H1 (cell line): ENCODE measurements at regions not wholly inside any gene's neighbourhood (a gene's known extent, or its start where the extent isn't known, plus 50 kb on each side); places are given as distances from the start of the nearest gene placed in this dataset.

ENCODE experiments used
- CTCF ChIA-PET: fragments of 300-600 bp; sonication (Branson Sonifier 250); formaldehyde crosslinking; loops from one replicate; lab custom pipeline; 2021; ENCODE audit not compliant: partially characterized antibody; lab: Charles Lee
- POLR2A ChIA-PET: fragments of 300-600 bp; sonication (Branson Sonifier 250); formaldehyde crosslinking; loops from one replicate; lab custom pipeline; 2021; ENCODE audit warnings: inconsistent platforms; ENCODE audit not compliant: partially characterized antibody; lab: Charles Lee
- DNase-seq, 2 experiments: peaks; one replicate each; pipeline versions ENCODE4 v3.0.0 to v3.0.0-alpha.2; 2010 to 2022; ENCODE audit warnings: low spot score in 2 of 2, low read depth in 1 of 2, mixed read lengths in 1 of 2
- FAIRE-seq: peaks from 2 replicates; lab custom pipeline; 2011; peaks lifted over from hg19 to GRCh38; lab: Jason Lieb, UNC
- H2AFZ ChIP-seq: 2 replicates; pipeline ENCODE4 v1.8.1; 2012; ENCODE audit warnings: low read length, inconsistent platforms
- H2AK5ac ChIP-seq: 2 replicates; pipeline ENCODE4 v1.6.1; 2013; ENCODE audit warnings: low read depth, low read length
- H2BK120ac ChIP-seq: replicated peaks from 2 replicates; pipeline ENCODE3; 2013; ENCODE audit warnings: low read depth, low read length, inconsistent platforms
- H2BK12ac ChIP-seq: 2 replicates; pipeline ENCODE4 v1.6.1; 2013; ENCODE audit warnings: low read depth, low read length
- H2BK15ac ChIP-seq: 2 replicates; pipeline ENCODE4 v1.6.1; 2013; ENCODE audit warnings: low read length
- H2BK20ac ChIP-seq: 2 replicates; pipeline ENCODE4 v1.6.1; 2013; ENCODE audit warnings: low read length
- H2BK5ac ChIP-seq: 2 replicates; pipeline ENCODE4 v1.6.1; 2013; ENCODE audit warnings: low read depth, low read length
- H3K14ac ChIP-seq: 2 replicates; pipeline ENCODE4 v1.6.1; 2013; ENCODE audit warnings: inconsistent platforms; ENCODE audit not compliant: insufficient read length
- H3K18ac ChIP-seq: 2 replicates; pipeline ENCODE4 v1.6.1; 2013; ENCODE audit warnings: low read length; ENCODE audit errors: extremely low read depth
- H3K23ac ChIP-seq: 2 replicates; pipeline ENCODE4 v1.6.1; 2013; ENCODE audit warnings: inconsistent platforms; ENCODE audit not compliant: insufficient read length
- H3K23me2 ChIP-seq: 2 replicates; pipeline ENCODE4 v1.6.1; 2013; ENCODE audit warnings: low read depth, low read length
- H3K27ac ChIP-seq: 2 replicates; pipeline ENCODE4 v1.6.1; 2011; ENCODE audit warnings: low read depth, low read length, inconsistent platforms
- H3K27me3 ChIP-seq, 4 experiments: replicated peaks in 1 of 4; 1 replicate in 1 of 4; 2 replicates in 3 of 4; pipeline versions ENCODE4 v1.6.1 to v1.8.1; 2011 to 2013; ENCODE audit warnings: low read length in 3 of 4, mild to moderate bottlenecking in 3 of 4, inconsistent platforms in 2 of 4, mixed read lengths in 2 of 4, moderate library complexity in 1 of 4; ENCODE audit not compliant: control insufficient read depth in 3 of 4, insufficient read depth in 3 of 4; ENCODE audit errors: extremely low read depth in 1 of 4
- H3K36me3 ChIP-seq, 4 experiments: 2 replicates each; pipeline versions ENCODE4 v1.6.1 to v1.8.1; 2011 to 2013; ENCODE audit warnings: mild to moderate bottlenecking in 4 of 4, low read length in 3 of 4, moderate library complexity in 2 of 4, control low read depth in 1 of 4, inconsistent platforms in 1 of 4; ENCODE audit not compliant: insufficient read depth in 4 of 4, control insufficient read depth in 2 of 4
- H3K4ac ChIP-seq: replicated peaks from 2 replicates; pipeline ENCODE3; 2013; ENCODE audit warnings: low read length, low read depth, mixed read lengths, inconsistent platforms; ENCODE audit not compliant: insufficient read length
- H3K4me1 ChIP-seq, 4 experiments: replicated peaks in 1 of 4; 1 replicate in 1 of 4; 2 replicates in 3 of 4; pipeline versions ENCODE4 v1.6.1 to v1.8.1; 2011 to 2013; ENCODE audit warnings: low read length in 3 of 4, inconsistent platforms in 2 of 4, mixed read lengths in 1 of 4; ENCODE audit not compliant: insufficient read depth in 4 of 4, control insufficient read depth in 3 of 4
- H3K4me2 ChIP-seq, 2 experiments: 2 replicates each; pipeline versions ENCODE4 v1.6.1 to v1.8.1; 2011 to 2013; ENCODE audit warnings: low read depth in 2 of 2, low read length in 2 of 2, control low read depth in 1 of 2, inconsistent platforms in 1 of 2, mild to moderate bottlenecking in 1 of 2; ENCODE audit not compliant: insufficient read depth in 1 of 2
- H3K4me3 ChIP-seq, 4 experiments: fragments of 200-600, 300-600 bp in 1 of 4; sonication (generic), shearing (Covaris generic), sonication (Bioruptor Twin) in 1 of 4; 2 replicates each; pipeline versions ENCODE4 v1.5.1 to v1.8.1; 2011 to 2016; ENCODE audit warnings: low read length in 4 of 4, low read depth in 3 of 4, control low read depth in 2 of 4, inconsistent platforms in 2 of 4, mild to moderate bottlenecking in 2 of 4, mixed read lengths in 1 of 4, moderate library complexity in 1 of 4; ENCODE audit not compliant: insufficient read depth in 2 of 4; ENCODE audit errors: extremely low read depth in 1 of 4
- H3K56ac ChIP-seq: replicated peaks from 2 replicates; pipeline ENCODE3; 2013; ENCODE audit warnings: low read depth, mild to moderate bottlenecking, mixed read lengths, low read length, inconsistent platforms; ENCODE audit not compliant: insufficient read length
- H3K79me1 ChIP-seq: 2 replicates; pipeline ENCODE4 v1.6.1; 2013; ENCODE audit warnings: low read depth, low read length, control low read depth
- H3K79me2 ChIP-seq, 2 experiments: 2 replicates each; pipeline versions ENCODE4 v1.6.1 to v1.8.1; 2012 to 2013; ENCODE audit warnings: low read length in 2 of 2, mild to moderate bottlenecking in 2 of 2, inconsistent platforms in 1 of 2; ENCODE audit not compliant: insufficient read depth in 2 of 2, control insufficient read depth in 1 of 2
- H3K9ac ChIP-seq, 4 experiments: replicated peaks in 1 of 4; 1 replicate in 1 of 4; 2 replicates in 3 of 4; pipeline versions ENCODE4 v1.6.1 to v1.8.1; 2011 to 2013; ENCODE audit warnings: low read depth in 3 of 4, low read length in 3 of 4, control low read depth in 2 of 4, mild to moderate bottlenecking in 2 of 4, moderate library complexity in 2 of 4, inconsistent platforms in 1 of 4; ENCODE audit errors: extremely low read depth in 1 of 4
- H3K9me3 ChIP-seq, 2 experiments: 2 replicates each; pipeline versions ENCODE4 v1.6.1 to v1.8.1; 2012 to 2013; ENCODE audit warnings: mild to moderate bottlenecking in 2 of 2, moderate library complexity in 2 of 2, control low read depth in 1 of 2, inconsistent platforms in 1 of 2, low read depth in 1 of 2, low read length in 1 of 2, mixed read lengths in 1 of 2; ENCODE audit not compliant: insufficient read depth in 2 of 2
- H4K20me1 ChIP-seq, 2 experiments: replicated peaks in 1 of 2; 2 replicates each; pipeline versions ENCODE3 to v1.8.1; 2011 to 2013; ENCODE audit warnings: inconsistent platforms in 2 of 2, low read length in 2 of 2, mild to moderate bottlenecking in 1 of 2; ENCODE audit not compliant: insufficient read depth in 2 of 2, control insufficient read depth in 1 of 2
- H4K5ac ChIP-seq: 2 replicates; pipeline ENCODE4 v1.6.1; 2013; ENCODE audit warnings: low read length, low read depth, mixed read lengths, inconsistent platforms; ENCODE audit not compliant: insufficient read length
- H4K8ac ChIP-seq: 2 replicates; pipeline ENCODE4 v1.8.0; 2013; ENCODE audit warnings: mild to moderate bottlenecking, moderate library complexity, low read length, inconsistent platforms; ENCODE audit not compliant: insufficient read depth; ENCODE audit errors: extremely low read depth
- H4K91ac ChIP-seq: replicated peaks from 2 replicates; pipeline ENCODE3; 2013; ENCODE audit warnings: low read length, mixed read lengths, inconsistent platforms; ENCODE audit not compliant: insufficient read length
- CEBPB ChIP-seq: IDR thresholded peaks from 2 replicates; pipeline ENCODE4 v1.6.1; 2012; ENCODE audit warnings: low read depth, low read length
- RBBP5 ChIP-seq: IDR thresholded peaks from 2 replicates; pipeline ENCODE4 v1.7.1; 2012; ENCODE audit warnings: low read depth, mild to moderate bottlenecking, inconsistent platforms, low read length, moderate library complexity, borderline replicate concordance
- WGBS, 2 experiments: shearing (Covaris generic) in 1 of 2; methylation state at CpG; one replicate each; pipeline versions ENCODE4 v1.1.6 to v1.1.7; 2013 to 2015; ENCODE audit warnings: low lambda C conversion rate in 2 of 2, mixed read lengths in 2 of 2, inconsistent platforms in 1 of 2, low coverage in 1 of 2, missing lambda C conversion rate in 1 of 2; ENCODE audit not compliant: insufficient replicate concordance in 2 of 2, insufficient coverage in 1 of 2, insufficient read length in 1 of 2; ENCODE audit errors: extremely low coverage in 1 of 2, missing lambda C conversion rate in 1 of 2; 5-methylcytosine and 5-hydroxymethylcytosine counted together

GRCh38 chr13:61989978-61990377, 574.3 kb upstream of the PCDH20 start:
- no peak overlapping the region for H2AFZ ChIP-seq
- no peak overlapping the region for H3K9ac ChIP-seq
- no peak overlapping the region for H3K4me2 ChIP-seq
- POLR2A ChIA-PET: no interaction called here
- H2BK20ac ChIP-seq: no peak overlapping the region
- no peaks in the 10 kb centered on the region for H4K20me1 ChIP-seq
- 91% methylated on average over 3 of the region's 3 CpGs; no CpG with 5 or more reads in 1 of the 2 experiments for WGBS, 2 experiments
- no peak overlapping the region for H3K14ac ChIP-seq
- TF ChIP-seq CEBPB (peak; percentile 59; the same call in 1 of the 2 replicates), RBBP5 (no peak)
- H3K23me2 ChIP-seq: no peaks in the 10 kb centered on the region; the same call in 1 of the 2 replicates
- no peaks in the 10 kb centered on the region for H3K79me2 ChIP-seq
- H2BK12ac ChIP-seq: no peak overlapping the region
- H4K5ac ChIP-seq: no peak overlapping the region
- CTCF ChIA-PET: no interaction called here
- no peak overlapping the region for H3K56ac ChIP-seq
- no peak overlapping the region for H4K91ac ChIP-seq
- no peaks in the 10 kb centered on the region for H3K9me3 ChIP-seq
- no peaks in the 10 kb centered on the region for H3K36me3 ChIP-seq
- no peak overlapping the region for H3K27ac ChIP-seq
- H2BK120ac ChIP-seq: no peak overlapping the region
- no peak overlapping the region for H4K8ac ChIP-seq
- H3K79me1 ChIP-seq: no peaks in the 10 kb centered on the region
- no peak overlapping the region for H2BK5ac ChIP-seq
- H3K4ac ChIP-seq: no peak overlapping the region
- H2AK5ac ChIP-seq: no peak overlapping the region
- H3K27me3 ChIP-seq: no peaks in the 10 kb centered on the region
- FAIRE-seq: no peak
- no peak overlapping the region for H3K4me3 ChIP-seq
- H3K18ac ChIP-seq: no peak overlapping the region
- no peak overlapping the region for H3K23ac ChIP-seq
- no peak for DNase-seq
- no peaks in the 10 kb centered on the region for H3K4me1 ChIP-seq
- H2BK15ac ChIP-seq: no peak overlapping the region
